MM.1S (cell line): ENCODE measurements at regions not wholly inside any gene's neighbourhood (a gene's known extent, or its start where the extent isn't known, plus 50 kb on each side); places are given as distances from the start of the nearest gene placed in this dataset.

ENCODE experiments used
- DNase-seq: peaks from one replicate; pipeline ENCODE4 v3.0.0-alpha.2; 2015
- H2AFZ ChIP-seq: fragments of 300-600 bp; sonication (generic); 2 replicates; pipeline ENCODE4 v1.6.0; 2016; ENCODE audit warnings: antibody characterized with exemption, low read length
- H3F3A ChIP-seq: fragments of 300-600 bp; sonication (generic); 2 replicates; pipeline ENCODE4 v1.6.1; 2016; ENCODE audit warnings: mild to moderate bottlenecking, antibody characterized with exemption, low read length, moderate library complexity, mixed read lengths; ENCODE audit not compliant: insufficient read depth
- H3K27ac ChIP-seq: fragments of 300-600 bp; sonication (generic); 2 replicates; pipeline ENCODE4 v1.5.1; 2016; ENCODE audit warnings: mild to moderate bottlenecking, low read length
- H3K27me3 ChIP-seq: fragments of 300-600 bp; sonication (generic); replicated peaks from 2 replicates; pipeline ENCODE4 v1.6.0; 2016; ENCODE audit warnings: low read length; ENCODE audit not compliant: insufficient read depth
- H3K36me3 ChIP-seq: fragments of 300-600 bp; sonication (generic); replicated peaks from 2 replicates; pipeline ENCODE4 v1.6.1; 2016; ENCODE audit warnings: mild to moderate bottlenecking, low read length, mixed read lengths; ENCODE audit not compliant: insufficient read depth
- H3K4me1 ChIP-seq: fragments of 300-600 bp; sonication (generic); 2 replicates; pipeline ENCODE4 v1.6.1; 2016; ENCODE audit warnings: low read length, mixed read lengths
- H3K4me2 ChIP-seq: fragments of 300-600 bp; sonication (generic); 2 replicates; pipeline ENCODE4 v1.6.0; 2016; ENCODE audit warnings: low read depth, low read length
- H3K4me3 ChIP-seq: fragments of 300-600 bp; sonication (generic); 2 replicates; pipeline ENCODE4 v1.5.1; 2016; ENCODE audit warnings: low read length, mixed read lengths
- H3K79me2 ChIP-seq: fragments of 300-600 bp; sonication (generic); 2 replicates; pipeline ENCODE4 v1.6.1; 2016; ENCODE audit warnings: mixed run types, low read length, mixed read lengths
- H3K9ac ChIP-seq: fragments of 300-600 bp; sonication (generic); 2 replicates; pipeline ENCODE4 v1.6.1; 2016; ENCODE audit warnings: low read length, mixed read lengths
- H3K9me2 ChIP-seq: fragments of 300-600 bp; sonication (generic); replicated peaks from 2 replicates; pipeline ENCODE4 v1.6.1; 2016; ENCODE audit warnings: mild to moderate bottlenecking, low read length, mixed read lengths; ENCODE audit not compliant: insufficient read depth
- H3K9me3 ChIP-seq: fragments of 300-600 bp; sonication (generic); replicated peaks from 2 replicates; pipeline ENCODE4 v1.6.1; 2016; ENCODE audit warnings: mild to moderate bottlenecking, low read length, mixed read lengths; ENCODE audit not compliant: insufficient read depth
- H4K20me1 ChIP-seq: fragments of 300-600 bp; sonication (generic); 2 replicates; pipeline ENCODE4 v1.6.1; 2016; ENCODE audit warnings: mild to moderate bottlenecking, low read length, moderate library complexity, mixed read lengths; ENCODE audit not compliant: insufficient read depth
- EZH2 ChIP-seq: fragments of 300-600 bp; sonication (generic); optimal IDR thresholded peaks from 2 replicates; pipeline ENCODE3; 2017; ENCODE audit warnings: low read depth, mild to moderate bottlenecking, antibody characterized with exemption, low read length, mixed read lengths
- EZH2phosphoT487 ChIP-seq: fragments of 300-600 bp; sonication (generic); IDR thresholded peaks from 2 replicates; pipeline ENCODE4 v1.6.1; 2018; ENCODE audit warnings: antibody characterized with exemption, low read length
- TF ChIP-seq, protein P1 (sequence below): fragments of 300-600 bp; sonication (generic); IDR thresholded peaks from 2 replicates; pipeline ENCODE4 v1.5.1; 2016; ENCODE audit warnings: antibody characterized with exemption, low read length, mixed read lengths

DNA sequence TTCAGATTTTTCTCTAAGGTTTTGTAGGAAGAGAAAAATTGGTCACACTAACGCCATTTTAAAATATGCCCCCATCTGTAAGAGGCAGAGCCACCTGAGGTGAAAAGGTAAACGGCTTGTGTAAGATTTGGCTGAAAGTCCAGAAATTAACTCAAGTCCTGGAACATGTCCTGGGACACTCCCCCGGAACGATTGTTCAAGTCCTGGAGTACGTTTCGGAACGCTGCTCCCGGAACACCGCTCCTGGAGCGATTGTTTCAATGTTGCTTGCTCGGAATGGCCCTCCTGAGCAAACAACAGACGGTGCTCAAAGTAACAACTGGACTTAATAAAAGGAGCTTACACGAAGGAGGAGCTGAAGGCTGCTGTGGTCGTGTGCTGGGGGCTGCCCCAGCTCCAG, 796.5 kb upstream of the SLIT2 start:
- Histone ChIP-seq H3K9ac (no peak overlapping the region), H3K79me2 (no peaks in the 10 kb centered on the region), H3K4me3 (no peak overlapping the region), H3K9me2 (no peaks in the 10 kb centered on the region), H3F3A (no peaks in the 10 kb centered on the region), H3K9me3 (no peaks in the 10 kb centered on the region), H3K4me2 (no peak overlapping the region), H3K4me1 (no peaks in the 10 kb centered on the region), H2AFZ (no peak overlapping the region), H4K20me1 (no peaks in the 10 kb centered on the region), H3K27ac (no peak overlapping the region), H3K27me3 (no peaks in the 10 kb centered on the region), H3K36me3 (no peaks in the 10 kb centered on the region)
- TF ChIP-seq EZH2phosphoT487, result no peak
- TF ChIP-seq, protein P1, sequence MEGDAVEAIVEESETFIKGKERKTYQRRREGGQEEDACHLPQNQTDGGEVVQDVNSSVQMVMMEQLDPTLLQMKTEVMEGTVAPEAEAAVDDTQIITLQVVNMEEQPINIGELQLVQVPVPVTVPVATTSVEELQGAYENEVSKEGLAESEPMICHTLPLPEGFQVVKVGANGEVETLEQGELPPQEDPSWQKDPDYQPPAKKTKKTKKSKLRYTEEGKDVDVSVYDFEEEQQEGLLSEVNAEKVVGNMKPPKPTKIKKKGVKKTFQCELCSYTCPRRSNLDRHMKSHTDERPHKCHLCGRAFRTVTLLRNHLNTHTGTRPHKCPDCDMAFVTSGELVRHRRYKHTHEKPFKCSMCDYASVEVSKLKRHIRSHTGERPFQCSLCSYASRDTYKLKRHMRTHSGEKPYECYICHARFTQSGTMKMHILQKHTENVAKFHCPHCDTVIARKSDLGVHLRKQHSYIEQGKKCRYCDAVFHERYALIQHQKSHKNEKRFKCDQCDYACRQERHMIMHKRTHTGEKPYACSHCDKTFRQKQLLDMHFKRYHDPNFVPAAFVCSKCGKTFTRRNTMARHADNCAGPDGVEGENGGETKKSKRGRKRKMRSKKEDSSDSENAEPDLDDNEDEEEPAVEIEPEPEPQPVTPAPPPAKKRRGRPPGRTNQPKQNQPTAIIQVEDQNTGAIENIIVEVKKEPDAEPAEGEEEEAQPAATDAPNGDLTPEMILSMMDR, result no peak
- no peak for TF ChIP-seq EZH2
- no peak for DNase-seq

DNA sequence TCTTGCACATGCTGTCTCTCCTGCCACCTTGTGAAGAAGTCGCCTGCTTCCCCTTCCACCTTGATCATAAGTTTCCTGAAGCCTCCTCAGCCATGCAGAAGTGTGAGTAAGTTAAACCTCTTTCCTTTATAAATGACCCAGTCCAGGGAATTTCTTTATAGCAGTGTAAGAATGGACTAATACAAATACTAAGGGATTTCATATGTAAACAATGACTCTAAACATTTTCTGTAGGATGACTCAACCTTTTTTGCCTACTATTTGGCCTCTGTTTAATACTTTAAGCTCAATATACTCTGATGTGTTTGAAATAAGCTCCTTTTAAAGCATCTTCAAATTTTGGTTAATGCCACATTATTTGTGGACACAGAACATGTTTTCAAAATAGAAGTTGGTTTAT, 813.5 kb upstream of the SLIT2 start:
- H2AFZ ChIP-seq, result no peak overlapping the region
- TF ChIP-seq EZH2phosphoT487, result no peak
- TF ChIP-seq, protein P1, result no peak
- H3K9ac ChIP-seq, result no peak overlapping the region
- no peak overlapping the region for H3K4me2 ChIP-seq
- H3K4me3 ChIP-seq, result no peak overlapping the region
- no peaks in the 10 kb centered on the region for H3K4me1 ChIP-seq
- no peaks in the 10 kb centered on the region for H3K9me2 ChIP-seq
- H3F3A ChIP-seq, result no peaks in the 10 kb centered on the region
- no peaks in the 10 kb centered on the region for H4K20me1 ChIP-seq
- no peaks in the 10 kb centered on the region for H3K36me3 ChIP-seq
- H3K27me3 ChIP-seq, result no peaks in the 10 kb centered on the region
- no peaks in the 10 kb centered on the region for H3K79me2 ChIP-seq
- no peak for DNase-seq
- H3K9me3 ChIP-seq, result no peaks in the 10 kb centered on the region
- no peak overlapping the region for H3K27ac ChIP-seq

DNA sequence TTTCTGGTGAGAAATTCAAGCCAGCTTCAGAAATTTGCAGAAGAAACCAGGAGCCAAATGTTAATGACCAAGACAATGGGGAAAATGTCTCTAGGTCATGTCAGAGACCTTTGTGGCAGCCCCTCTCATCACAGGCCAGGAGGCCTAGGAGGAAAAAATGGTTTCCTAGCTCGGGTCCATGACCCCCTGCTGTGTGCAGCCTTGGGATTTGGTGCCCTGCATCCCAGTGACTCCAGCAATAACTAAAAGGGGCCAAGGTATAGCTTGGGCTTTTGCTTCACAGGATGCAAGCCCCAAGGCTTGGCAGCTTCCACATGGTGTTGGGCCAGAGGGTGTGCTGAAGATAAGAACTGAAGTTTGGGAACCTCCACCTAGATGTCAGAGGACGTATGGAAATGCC, 814.7 kb upstream of the SLIT2 start:
- DNase-seq, result no peak
- H3F3A ChIP-seq, result no peaks in the 10 kb centered on the region
- no peak overlapping the region for H3K4me2 ChIP-seq
- H3K4me3 ChIP-seq, result no peak overlapping the region
- no peaks in the 10 kb centered on the region for H3K4me1 ChIP-seq
- no peaks in the 10 kb centered on the region for H3K9me2 ChIP-seq
- no peak overlapping the region for H3K27ac ChIP-seq
- H3K9ac ChIP-seq, result no peak overlapping the region
- no peak overlapping the region for H2AFZ ChIP-seq
- TF ChIP-seq, protein P1, result no peak
- no peak for TF ChIP-seq EZH2
- no peak for TF ChIP-seq EZH2phosphoT487
- H3K9me3 ChIP-seq, result no peaks in the 10 kb centered on the region
- no peaks in the 10 kb centered on the region for H4K20me1 ChIP-seq
- H3K27me3 ChIP-seq, result no peaks in the 10 kb centered on the region
- H3K79me2 ChIP-seq, result no peaks in the 10 kb centered on the region
- no peaks in the 10 kb centered on the region for H3K36me3 ChIP-seq
